HepG2 (cell line): ENCODE measurements at regions not wholly inside any gene's neighbourhood (a gene's known extent, or its start where the extent isn't known, plus 50 kb on each side); places are given as distances from the start of the nearest gene placed in this dataset.

Experiments
- ATAC-seq: fragments of 200-7000 bp; cut with Tn5 transposase; 3 replicates; pipeline ENCODE4 v1.9.1; 2020; ENCODE audit warnings: mild to moderate bottlenecking, moderate library complexity
- BruUV-seq: library from RNA; stranded (reverse); fragments of 400-500 nt; replicated peaks from 2 replicates; lab custom pipeline; 2021; lab: Mats Ljungman, UMichigan
- CTCF ChIA-PET: fragments of 300-600 bp; formaldehyde crosslinking; extraction: SDS; loops from one replicate; lab custom pipeline; 2021; ENCODE audit warnings: low total read pairs, inconsistent platforms, low intra/inter-chr PET ratio; lab: Yijun Ruan, JAX
- POLR2A ChIA-PET: fragments of 350-600 bp; sonication (Branson Sonifier 250); formaldehyde crosslinking; loops from one replicate; lab custom pipeline; 2020; ENCODE audit warnings: antibody characterized with exemption, inconsistent platforms; lab: Yijun Ruan, JAX
- DNase-seq: peaks from one replicate; pipeline ENCODE4 v3.0.0-alpha.2; 2015; ENCODE audit warnings: low spot score
- FAIRE-seq: peaks from 3 replicates; lab custom pipeline; 2011; peaks lifted over from hg19 to GRCh38; lab: Jason Lieb, UNC
- H2AFZ ChIP-seq: one replicate; pipeline ENCODE4 v1.6.1; 2011; ENCODE audit warnings: low read length, inconsistent platforms
- H3K27ac ChIP-seq: fragments of 300-600 bp; 3 replicates; pipeline ENCODE4 v1.8.0; 2011; ENCODE audit warnings: mixed run types, mild to moderate bottlenecking, mixed read lengths, low read length, inconsistent platforms; ENCODE audit not compliant: insufficient read depth; ENCODE audit errors: extremely low read length
- H3K27me3 ChIP-seq, 2 experiments: fragments of 200-600 bp in 1 of 2; 2 replicates in 1 of 2; 3 replicates in 1 of 2; pipeline versions ENCODE4 v1.6.0 to v1.8.0; 2011; ENCODE audit warnings: low read length in 2 of 2, mild to moderate bottlenecking in 2 of 2, moderate library complexity in 2 of 2, inconsistent platforms in 1 of 2; ENCODE audit not compliant: insufficient read depth in 2 of 2, control insufficient read depth in 1 of 2
- H3K36me3 ChIP-seq, 2 experiments: fragments of 200-600 bp in 1 of 2; replicated peaks in 1 of 2; 2 replicates in 1 of 2; 3 replicates in 1 of 2; pipeline versions ENCODE4 v1.5.1 to v1.8.0; 2011; ENCODE audit warnings: low read length in 2 of 2, inconsistent platforms in 1 of 2; ENCODE audit not compliant: insufficient read depth in 2 of 2, control insufficient read depth in 1 of 2
- H3K4me1 ChIP-seq: 2 replicates; pipeline ENCODE4 v1.5.1; 2012; ENCODE audit warnings: low read length, inconsistent platforms; ENCODE audit not compliant: insufficient read depth
- H3K4me2 ChIP-seq: 2 replicates; pipeline ENCODE4 v1.6.0; 2011; ENCODE audit warnings: low read depth, low read length, inconsistent platforms
- H3K4me3 ChIP-seq, 3 experiments: fragments of 200-600 bp in 1 of 3; sonication (generic), shearing (Covaris generic) in 1 of 3; replicated peaks in 1 of 3; 2 replicates each; pipeline ENCODE4 v1.5.1; 2011 to 2016; ENCODE audit warnings: low read length in 3 of 3, inconsistent platforms in 2 of 3, low read depth in 2 of 3, mild to moderate bottlenecking in 2 of 3, control low read depth in 1 of 3, mixed read lengths in 1 of 3; ENCODE audit not compliant: insufficient read depth in 1 of 3
- H3K79me2 ChIP-seq: one replicate; pipeline ENCODE4 v1.6.1; 2011; ENCODE audit warnings: low read length, inconsistent platforms; ENCODE audit not compliant: insufficient read depth
- H3K9ac ChIP-seq: 2 replicates; pipeline ENCODE4 v1.6.0; 2011; ENCODE audit warnings: mild to moderate bottlenecking, low read depth, low read length, inconsistent platforms; ENCODE audit not compliant: insufficient read depth
- H3K9me3 ChIP-seq: 2 replicates; pipeline ENCODE4 v1.5.1; 2012; ENCODE audit warnings: mild to moderate bottlenecking, low read length
- H4K20me1 ChIP-seq: 2 replicates; pipeline ENCODE4 v1.6.0; 2011; ENCODE audit warnings: inconsistent platforms, mild to moderate bottlenecking, low read length, moderate library complexity; ENCODE audit not compliant: insufficient read depth
- ATRX ChIP-seq: sonication (generic); formaldehyde crosslinking; IDR thresholded peaks from 2 replicates; pipeline ENCODE4 v1.4.0; 2020; ENCODE audit warnings: missing genetic modification reagents, borderline replicate concordance
- ELF3 ChIP-seq: IDR thresholded peaks from 2 replicates; pipeline ENCODE4 v1.6.1; 2016; ENCODE audit warnings: missing genetic modification reagents, missing compliant biosample characterization
- NR2F2 ChIP-seq: IDR thresholded peaks from 2 replicates; pipeline ENCODE4 v1.6.1; 2012; ENCODE audit warnings: low read depth, inconsistent platforms, borderline replicate concordance
- PAF1 ChIP-seq: IDR thresholded peaks from 2 replicates; pipeline ENCODE4 v1.6.1; 2016; ENCODE audit warnings: missing genetic modification reagents, missing compliant biosample characterization
- ZBTB42 ChIP-seq: sonication (generic); formaldehyde crosslinking; IDR thresholded peaks from 2 replicates; pipeline ENCODE4 v1.5.0; 2020; ENCODE audit warnings: mild to moderate bottlenecking, missing genetic modification reagents
- ZFAT ChIP-seq: sonication (generic); formaldehyde crosslinking; conservative IDR thresholded peaks from 2 replicates; pipeline ENCODE4 v1.8.1; 2023; ENCODE audit warnings: missing genetic modification reagents, inconsistent platforms
- ZNF749 ChIP-seq: sonication (generic); formaldehyde crosslinking; IDR thresholded peaks from 2 replicates; pipeline ENCODE4 v1.8.0; 2022; ENCODE audit warnings: mild to moderate bottlenecking, missing genetic modification reagents, moderate library complexity, borderline replicate concordance
- WGBS: methylation state at CpG from one replicate; pipeline ENCODE4 v1.1.6; 2017; ENCODE audit warnings: low lambda C conversion rate; 5-methylcytosine and 5-hydroxymethylcytosine counted together
- in situ Hi-C: cut with HindIII; loops from 2 replicates; pipeline ENCODE4 v1.10.0; 2017; ENCODE audit warnings: low pct_unique_long_range_greater_than_20kb; ENCODE audit not compliant: extremely low pct_ligation_motif_present
- intact Hi-C: fragments of 100-400 bp; cut with micrococcal nuclease; formaldehyde crosslinking; loops from one replicate; pipeline ENCODE4 v1.10.0; 2022; ENCODE audit not compliant: unreplicated experiment
- TF ChIP-seq, protein P1 (sequence below), 2 experiments: sonication (generic) in 1 of 2; formaldehyde crosslinking in 1 of 2; IDR thresholded peaks; 2 replicates each; pipeline versions ENCODE4 v1.6.1 to v1.9.0; 2014 to 2022; ENCODE audit warnings: antibody characterized with exemption in 1 of 2, borderline replicate concordance in 1 of 2, inconsistent platforms in 1 of 2, low read depth in 1 of 2, missing genetic modification reagents in 1 of 2
- TF ChIP-seq, protein P2 (sequence below): sonication (generic); formaldehyde crosslinking; IDR thresholded peaks from 2 replicates; pipeline ENCODE4 v1.5.0; 2020; ENCODE audit warnings: missing genetic modification reagents

DNA sequence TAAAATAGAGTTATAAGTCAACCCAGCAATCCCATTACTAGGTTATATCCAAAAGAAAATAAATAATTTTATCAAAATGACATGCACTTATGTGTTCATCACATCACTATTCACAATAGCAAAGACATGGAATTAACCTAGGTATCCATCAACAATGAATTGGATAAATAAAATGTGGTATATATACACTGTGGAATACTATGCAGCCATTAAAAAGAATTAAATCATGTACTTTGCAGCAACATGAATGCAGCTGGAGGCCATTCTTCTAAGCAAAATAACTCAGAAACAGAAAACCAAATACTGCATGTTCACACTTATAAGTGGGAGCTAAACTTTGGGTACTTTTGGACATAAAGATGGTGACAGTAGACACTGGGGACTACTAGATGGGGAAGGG, 626.0 kb downstream of the ADCYAP1 start:
- no peak for ATAC-seq
- Histone ChIP-seq H3K27ac (no peak overlapping the region), H3K4me3 (no peak overlapping the region), H3K9ac (no peak overlapping the region), H3K27me3 (no peaks in the 10 kb centered on the region), H3K79me2 (no peaks in the 10 kb centered on the region), H3K4me2 (no peak overlapping the region), H3K36me3 (no peaks in the 10 kb centered on the region), H2AFZ (no peak overlapping the region), H3K9me3 (no peaks in the 10 kb centered on the region), H4K20me1 (no peaks in the 10 kb centered on the region), H3K4me1 (no peaks in the 10 kb centered on the region)
- CTCF ChIA-PET: no interaction called here
- intact Hi-C loops: no loop called here
- in situ Hi-C loops: no loop called here
- BruUV-seq: no TSS peak
- DNase-seq: no peak
- no peak for FAIRE-seq
- POLR2A ChIA-PET: no interaction called here
- no peak for TF ChIP-seq ELF3 (CRISPR knock-in tag)
- TF ChIP-seq, protein P1, sequence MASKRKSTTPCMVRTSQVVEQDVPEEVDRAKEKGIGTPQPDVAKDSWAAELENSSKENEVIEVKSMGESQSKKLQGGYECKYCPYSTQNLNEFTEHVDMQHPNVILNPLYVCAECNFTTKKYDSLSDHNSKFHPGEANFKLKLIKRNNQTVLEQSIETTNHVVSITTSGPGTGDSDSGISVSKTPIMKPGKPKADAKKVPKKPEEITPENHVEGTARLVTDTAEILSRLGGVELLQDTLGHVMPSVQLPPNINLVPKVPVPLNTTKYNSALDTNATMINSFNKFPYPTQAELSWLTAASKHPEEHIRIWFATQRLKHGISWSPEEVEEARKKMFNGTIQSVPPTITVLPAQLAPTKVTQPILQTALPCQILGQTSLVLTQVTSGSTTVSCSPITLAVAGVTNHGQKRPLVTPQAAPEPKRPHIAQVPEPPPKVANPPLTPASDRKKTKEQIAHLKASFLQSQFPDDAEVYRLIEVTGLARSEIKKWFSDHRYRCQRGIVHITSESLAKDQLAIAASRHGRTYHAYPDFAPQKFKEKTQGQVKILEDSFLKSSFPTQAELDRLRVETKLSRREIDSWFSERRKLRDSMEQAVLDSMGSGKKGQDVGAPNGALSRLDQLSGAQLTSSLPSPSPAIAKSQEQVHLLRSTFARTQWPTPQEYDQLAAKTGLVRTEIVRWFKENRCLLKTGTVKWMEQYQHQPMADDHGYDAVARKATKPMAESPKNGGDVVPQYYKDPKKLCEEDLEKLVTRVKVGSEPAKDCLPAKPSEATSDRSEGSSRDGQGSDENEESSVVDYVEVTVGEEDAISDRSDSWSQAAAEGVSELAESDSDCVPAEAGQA (IDR thresholded peaks at IDR 0.05; ENCODE audit: low read depth): no peak
- TF ChIP-seq, protein P1 (CRISPR knock-in tag; IDR thresholded peaks at IDR 0.05; ENCODE audit: borderline replicate concordance): no peak
- TF ChIP-seq, all 625 proteins: peak for 0

DNA sequence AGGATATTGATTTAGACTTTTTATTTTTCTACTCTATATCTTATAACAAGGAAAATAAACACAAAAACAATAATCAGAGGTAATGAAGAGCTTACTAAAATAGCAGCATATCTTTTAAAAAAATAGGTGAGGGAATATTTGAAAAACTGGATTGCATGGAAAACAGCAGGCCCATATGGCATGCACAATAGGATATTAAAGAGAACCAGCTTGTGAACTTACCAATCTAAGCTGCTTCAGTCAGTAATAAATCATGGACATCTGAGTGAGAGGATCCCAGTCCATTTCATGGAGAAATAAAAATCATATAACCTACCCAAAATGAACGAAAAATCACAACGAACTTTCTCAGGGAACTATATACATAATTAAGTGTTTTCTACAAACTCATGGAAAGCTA, 634.6 kb downstream of the ADCYAP1 start:
- intact Hi-C loops: no loop called here
- FAIRE-seq: no peak

More for the DNA sequence above, 634.6 kb downstream of the ADCYAP1 start:
- Histone ChIP-seq H2AFZ (no peak overlapping the region), H4K20me1 (no peaks in the 10 kb centered on the region), H3K9ac (no peak overlapping the region), H3K79me2 (no peaks in the 10 kb centered on the region), H3K36me3 (no peaks in the 10 kb centered on the region), H3K9me3 (no peaks in the 10 kb centered on the region), H3K27me3 (no peaks in the 10 kb centered on the region), H3K4me1 (no peaks in the 10 kb centered on the region), H3K27ac (no peak overlapping the region), H3K4me2 (no peak overlapping the region), H3K4me3 (no peak overlapping the region)
- ChIA-PET CTCF (no interaction called here), POLR2A (no interaction called here)
- no TSS peak for BruUV-seq
- in situ Hi-C loops: no loop called here
- WGBS: 0% methylated on average over 2 of the region's 2 CpGs
- ATAC-seq: no peak
- DNase-seq: no peak
- no peak for TF ChIP-seq NR2F2
- TF ChIP-seq PAF1 (CRISPR knock-in tag): no peak
- TF ChIP-seq, protein P2, sequence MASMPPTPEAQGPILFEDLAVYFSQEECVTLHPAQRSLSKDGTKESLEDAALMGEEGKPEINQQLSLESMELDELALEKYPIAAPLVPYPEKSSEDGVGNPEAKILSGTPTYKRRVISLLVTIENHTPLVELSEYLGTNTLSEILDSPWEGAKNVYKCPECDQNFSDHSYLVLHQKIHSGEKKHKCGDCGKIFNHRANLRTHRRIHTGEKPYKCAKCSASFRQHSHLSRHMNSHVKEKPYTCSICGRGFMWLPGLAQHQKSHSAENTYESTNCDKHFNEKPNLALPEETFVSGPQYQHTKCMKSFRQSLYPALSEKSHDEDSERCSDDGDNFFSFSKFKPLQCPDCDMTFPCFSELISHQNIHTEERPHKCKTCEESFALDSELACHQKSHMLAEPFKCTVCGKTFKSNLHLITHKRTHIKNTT (CRISPR knock-in tag): no peak
- no peak for TF ChIP-seq ZBTB42 (CRISPR knock-in tag)
- no peak for TF ChIP-seq ZFAT
- no peak for TF ChIP-seq ZNF749 (CRISPR knock-in tag)
- no peak for TF ChIP-seq ATRX (CRISPR knock-in tag)
